ENCODE measurements at regions not wholly inside any gene's neighbourhood (a gene's known extent, or its start where the extent isn't known, plus 50 kb on each side); places are given as distances from the start of the nearest gene placed in this dataset.
A peak's percentile ranks its signal among the peaks of the same experiment; 100 is the strongest.

GRCh38 chr5:77157732-77158532 is 52.5 kb upstream of the PDE8B start:
- no peak for FAIRE-seq

- no peak for FAIRE-seq
These were observed 54.1 kb upstream of the PDE8B start for GRCh38 chr5:77156379-77156778.

DNA sequence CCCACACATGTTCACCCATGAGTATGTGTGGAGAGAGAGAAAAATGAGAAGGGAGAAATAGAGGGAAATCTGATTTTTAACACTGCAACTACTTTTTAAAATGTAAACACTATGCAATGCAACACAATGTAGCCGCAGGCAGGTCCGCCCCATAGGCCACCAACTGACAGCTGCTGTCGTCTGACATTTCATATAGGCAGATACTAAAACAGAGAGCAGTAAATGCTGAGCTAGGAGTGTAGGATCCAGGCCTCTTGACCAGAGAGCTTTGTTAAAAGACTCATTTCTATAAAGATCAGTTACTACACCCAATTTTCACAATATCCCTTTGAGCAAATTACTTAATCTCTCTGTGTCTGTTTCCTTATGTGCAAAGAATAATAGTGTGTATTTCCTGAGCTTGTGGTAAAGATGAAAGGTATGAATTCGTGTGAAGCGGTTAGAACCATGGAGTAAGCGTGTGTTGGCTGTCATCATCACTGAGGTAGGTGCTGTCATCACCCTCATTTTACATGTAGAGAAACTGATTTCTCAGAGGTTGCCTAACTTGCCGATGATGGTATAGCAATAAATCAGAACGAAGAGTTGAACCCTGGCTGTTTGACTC is 55.2 kb upstream of the PDE8B start:
- no peak for FAIRE-seq

- FAIRE-seq, result no peak
These were observed 58.0 kb upstream of the PDE8B start for GRCh38 chr5:77152441-77152840.

GRCh38 chr5:77151501-77151900 is 59.0 kb upstream of the PDE8B start:
- FAIRE-seq, result no peak

DNA sequence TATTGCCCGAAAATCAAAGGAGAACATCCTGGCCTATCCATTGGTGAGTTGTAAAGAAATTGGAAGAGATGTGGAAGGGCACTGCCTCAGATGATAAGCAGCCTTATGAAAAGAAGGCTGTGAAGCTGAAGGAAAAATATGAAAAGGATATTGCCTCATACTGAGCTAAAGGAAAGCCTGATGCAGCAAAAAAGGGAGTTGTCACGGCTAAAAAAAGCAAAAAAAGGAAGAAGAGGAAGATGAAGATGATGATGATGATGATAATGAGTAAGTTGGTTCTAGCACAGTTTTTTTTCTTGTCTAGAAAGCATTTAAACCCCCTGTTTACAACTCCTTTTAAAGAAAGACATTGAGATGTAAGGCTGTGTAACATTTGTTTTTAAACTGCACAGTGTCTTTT is 59.8 kb upstream of the ZBED3 start:
- no peak for FAIRE-seq

DNA sequence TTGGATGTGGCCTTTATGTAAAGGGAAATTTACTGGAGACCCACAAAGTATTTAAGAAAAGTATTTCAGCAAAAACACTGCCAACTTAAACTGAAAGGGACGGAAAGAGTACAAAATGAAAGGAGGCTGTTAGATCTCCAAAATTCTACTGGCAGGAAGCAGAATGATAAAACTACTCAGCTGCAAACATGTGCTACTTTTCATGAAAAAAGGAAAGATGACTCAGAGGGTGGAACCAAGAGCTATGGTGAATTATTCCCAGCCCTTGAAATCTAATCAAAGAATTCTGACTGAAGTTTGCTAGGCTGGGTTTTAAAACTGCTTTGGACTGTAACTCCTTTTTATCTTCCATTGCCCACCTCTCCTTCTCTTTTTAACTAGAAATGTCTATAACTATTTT is 58.6 kb upstream of the ZBED3 start:
- FAIRE-seq, result no peak

- FAIRE-seq, result peak; percentile 80
These were observed 57.7 kb upstream of the ZBED3 start for GRCh38 chr5:77144837-77145139.

DNA sequence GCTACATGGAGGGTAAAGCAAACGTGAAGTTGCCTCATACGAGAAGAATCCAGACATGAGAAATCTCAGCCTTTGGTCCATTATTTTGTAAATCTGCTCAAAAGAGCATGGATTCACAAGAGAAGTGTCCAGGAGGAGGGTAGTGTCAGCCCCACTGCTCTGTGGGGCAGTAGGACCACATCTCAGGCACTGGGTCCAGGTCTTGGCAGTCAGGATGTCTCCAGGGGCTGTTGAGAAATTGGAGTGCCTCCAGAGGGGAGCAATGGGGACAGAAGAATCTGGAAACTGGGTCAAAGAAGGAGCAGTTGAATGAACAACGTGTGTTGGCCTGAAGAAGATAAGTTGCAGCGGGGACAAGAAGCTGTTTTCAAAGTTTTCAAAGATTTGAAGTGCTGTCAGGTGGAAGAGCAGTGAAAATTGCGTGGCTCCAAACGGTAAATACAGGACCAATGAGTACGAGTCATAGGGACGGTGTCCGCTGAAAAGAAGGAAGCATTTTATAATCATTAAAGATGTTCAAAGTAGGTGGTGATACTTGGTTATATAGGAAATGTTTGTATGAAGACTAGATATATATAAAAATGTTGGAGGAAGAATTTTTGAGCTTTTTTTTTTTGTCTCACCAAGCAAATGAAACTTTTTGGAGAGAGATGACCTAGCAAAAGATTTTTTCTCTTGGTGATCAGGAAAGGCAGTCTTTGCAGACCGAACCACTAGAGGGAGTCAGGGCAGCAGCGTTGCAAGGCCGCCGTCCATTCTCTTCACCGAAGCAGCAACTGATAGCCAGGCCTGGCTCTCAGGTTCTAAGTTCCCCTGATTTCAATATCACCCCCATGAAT is 57.1 kb upstream of the ZBED3 start:
- no peak for FAIRE-seq

DNA sequence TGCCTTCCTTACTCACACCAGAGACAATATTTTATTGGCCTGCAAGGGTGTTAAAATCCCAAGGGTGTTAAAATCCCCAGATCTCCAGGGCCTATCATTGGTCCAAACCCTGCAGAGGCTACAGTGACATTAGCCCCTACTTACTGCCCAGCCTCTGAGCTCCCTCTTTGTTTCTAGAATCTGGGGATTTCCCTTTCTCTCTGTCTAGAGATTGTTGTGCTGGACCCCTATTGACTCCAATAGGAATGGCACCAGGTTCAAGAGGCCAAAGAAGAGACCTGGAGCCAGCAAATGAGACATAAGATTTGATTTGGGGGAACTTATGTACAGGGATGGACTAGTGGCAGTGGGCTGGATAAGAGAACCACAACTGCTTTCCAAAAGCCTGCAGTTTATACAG is 53.3 kb upstream of the ZBED3 start:
- FAIRE-seq, result no peak

- no peak for FAIRE-seq
These were observed 51.9 kb upstream of the ZBED3 start for GRCh38 chr5:77139001-77139400.
